Peyer's patch (tissue), 4 donors: ENCODE measurements at regions not wholly inside any gene's neighbourhood (a gene's known extent, or its start where the extent isn't known, plus 50 kb on each side); places are given as distances from the start of the nearest gene placed in this dataset.
"Not testable (repeated sequence)": the region's sequence is repeated elsewhere in the genome, so short reads cannot be mapped to it uniquely, and the experiment has no call there.

Experiments
- DNase-seq, 3 donors: peaks; one replicate each; pipeline ENCODE4 v3.0.0-alpha.2; 2017 to 2019
- H3K27ac ChIP-seq, 4 donors: fragments of 200-600 bp; sonication (generic); one replicate each; pipeline ENCODE4 v1.5.1; 2016 to 2019
- H3K27me3 ChIP-seq, 2 donors: fragments of 200-600 bp; sonication (generic); one replicate each; pipeline ENCODE4 v1.5.1; 2019
- H3K36me3 ChIP-seq, 3 donors: fragments of 200-600 bp; sonication (generic); one replicate each; pipeline ENCODE4 v1.5.1; 2016 to 2019
- H3K4me1 ChIP-seq, 4 donors: fragments of 200-600 bp; sonication (generic); one replicate each; pipeline ENCODE4 v1.5.1; 2016 to 2019
- H3K4me3 ChIP-seq, 4 donors: fragments of 200-600 bp; sonication (generic); 1 replicate in 3 of 4; 2 replicates in 1 of 4; pipeline ENCODE4 v1.5.1; 2016 to 2019; ENCODE audit warnings: mild to moderate bottlenecking in 1 of 4
- H3K9me3 ChIP-seq, 4 donors: fragments of 200-600 bp; sonication (generic); one replicate each; pipeline ENCODE4 v1.5.1; 2016 to 2019; ENCODE audit warnings: mild to moderate bottlenecking in 1 of 4
- POLR2A ChIP-seq, 2 donors: fragments of 450-650 bp; IDR thresholded peaks; one replicate each; pipeline ENCODE4 v1.5.1; 2017; ENCODE audit warnings: antibody characterized with exemption in 2 of 2, mild to moderate bottlenecking in 2 of 2, moderate library complexity in 2 of 2
- TF ChIP-seq, protein P1 (sequence below), 6 experiments: fragments of 450-650 bp in 4 of 6; fragments of 200-600 bp in 2 of 6; sonication (generic) in 1 of 6; IDR thresholded peaks; one replicate each; pipeline ENCODE4 v1.5.1; 2017 to 2019; ENCODE audit warnings: antibody characterized with exemption in 6 of 6, mild to moderate bottlenecking in 3 of 6, moderate library complexity in 1 of 6

DNA sequence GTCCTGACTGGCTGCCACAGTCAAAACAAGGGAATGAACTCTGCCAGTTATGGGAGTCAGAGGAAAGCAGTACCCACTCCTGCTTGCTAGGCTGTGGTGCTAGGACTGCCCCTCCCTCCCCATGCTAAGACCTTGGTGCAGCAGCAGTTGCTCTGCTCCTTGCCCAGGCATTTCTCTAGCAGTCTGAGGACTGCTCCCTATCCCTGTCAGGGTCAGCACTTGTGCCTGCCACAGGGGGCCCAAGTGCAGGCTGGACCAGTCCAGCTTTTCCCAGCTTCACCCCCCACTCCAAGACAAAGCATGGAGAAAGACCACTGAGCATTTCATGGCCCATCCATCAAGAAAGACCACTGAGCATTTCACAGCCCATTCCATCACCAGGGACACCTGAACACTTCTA is 305.8 kb upstream of the CLEC14A start:
- TF ChIP-seq, protein P1, sequence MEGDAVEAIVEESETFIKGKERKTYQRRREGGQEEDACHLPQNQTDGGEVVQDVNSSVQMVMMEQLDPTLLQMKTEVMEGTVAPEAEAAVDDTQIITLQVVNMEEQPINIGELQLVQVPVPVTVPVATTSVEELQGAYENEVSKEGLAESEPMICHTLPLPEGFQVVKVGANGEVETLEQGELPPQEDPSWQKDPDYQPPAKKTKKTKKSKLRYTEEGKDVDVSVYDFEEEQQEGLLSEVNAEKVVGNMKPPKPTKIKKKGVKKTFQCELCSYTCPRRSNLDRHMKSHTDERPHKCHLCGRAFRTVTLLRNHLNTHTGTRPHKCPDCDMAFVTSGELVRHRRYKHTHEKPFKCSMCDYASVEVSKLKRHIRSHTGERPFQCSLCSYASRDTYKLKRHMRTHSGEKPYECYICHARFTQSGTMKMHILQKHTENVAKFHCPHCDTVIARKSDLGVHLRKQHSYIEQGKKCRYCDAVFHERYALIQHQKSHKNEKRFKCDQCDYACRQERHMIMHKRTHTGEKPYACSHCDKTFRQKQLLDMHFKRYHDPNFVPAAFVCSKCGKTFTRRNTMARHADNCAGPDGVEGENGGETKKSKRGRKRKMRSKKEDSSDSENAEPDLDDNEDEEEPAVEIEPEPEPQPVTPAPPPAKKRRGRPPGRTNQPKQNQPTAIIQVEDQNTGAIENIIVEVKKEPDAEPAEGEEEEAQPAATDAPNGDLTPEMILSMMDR (IDR thresholded peaks at IDR 0.05), result no peak
- TF ChIP-seq POLR2A (IDR thresholded peaks at IDR 0.05), result no peak
- Histone ChIP-seq H3K4me3 (no peak overlapping the region), H3K4me1 (no peaks in the 10 kb centered on the region), H3K27ac (no peak overlapping the region), H3K27me3 (no peaks in the 10 kb centered on the region), H3K9me3 (no peaks in the 10 kb centered on the region), H3K36me3 (no peaks in the 10 kb centered on the region)
- no peak for DNase-seq

DNA sequence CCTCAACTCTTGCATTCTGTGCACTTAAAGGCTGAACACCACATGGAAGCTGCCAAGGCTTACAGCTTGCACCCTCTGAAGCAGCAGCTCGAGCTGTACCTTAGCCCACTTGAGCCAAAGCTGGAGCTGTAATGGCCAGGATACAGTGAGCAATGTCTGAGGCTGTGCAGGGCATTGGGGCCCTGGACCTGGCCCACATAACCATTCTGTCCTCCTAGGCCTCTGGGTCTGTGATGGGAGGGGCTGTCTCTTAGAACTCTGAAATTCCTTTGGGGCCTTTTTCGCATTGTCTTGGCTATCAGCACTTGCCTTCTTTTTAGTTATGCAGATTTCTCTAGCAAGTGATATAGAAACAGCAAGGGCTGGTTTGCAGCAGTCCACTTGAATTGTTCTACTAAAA is 303.8 kb upstream of the CLEC14A start:
- Histone ChIP-seq H3K27me3 (no peaks in the 10 kb centered on the region), H3K4me1 (no peaks in the 10 kb centered on the region), H3K27ac (no peak overlapping the region), H3K4me3 (no peak overlapping the region), H3K9me3 (no peaks in the 10 kb centered on the region), H3K36me3 (no peaks in the 10 kb centered on the region)
- no peak for DNase-seq
- TF ChIP-seq, protein P1 (IDR thresholded peaks at IDR 0.05), result no peak
- TF ChIP-seq POLR2A (IDR thresholded peaks at IDR 0.05), result no peak

DNA sequence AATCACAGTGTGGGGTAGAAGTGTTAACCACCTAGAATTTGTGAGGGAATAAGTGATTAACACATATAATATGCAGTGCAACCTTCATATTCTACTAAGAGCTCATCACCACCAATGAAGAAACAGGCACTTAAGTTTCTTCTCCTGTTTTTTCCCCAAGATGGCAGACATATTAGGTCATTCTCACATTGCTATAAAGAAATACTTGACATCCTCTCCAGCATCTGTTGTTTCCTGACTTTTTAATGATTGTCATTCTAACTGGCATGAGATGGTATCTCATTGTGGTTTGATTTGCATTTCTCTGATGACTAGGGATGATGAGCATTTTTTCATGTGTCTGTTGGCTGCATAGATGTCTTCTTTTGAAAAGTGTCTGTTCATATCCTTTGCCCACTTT is 301.5 kb upstream of the CLEC14A start:
- not testable (repeated sequence) for DNase-seq, H3K4me1 ChIP-seq, H3K9me3 ChIP-seq, H3K36me3 ChIP-seq, H3K4me3 ChIP-seq, H3K27ac ChIP-seq, H3K27me3 ChIP-seq

- no peak for DNase-seq
- Histone ChIP-seq H3K4me3 (no peak overlapping the region), H3K27ac (no peak overlapping the region), H3K4me1 (no peaks in the 10 kb centered on the region), H3K36me3 (no peaks in the 10 kb centered on the region), H3K9me3 (no peaks in the 10 kb centered on the region), H3K27me3 (no peaks in the 10 kb centered on the region)
- TF ChIP-seq, protein P1 (IDR thresholded peaks at IDR 0.05), result no peak
- no peak for TF ChIP-seq POLR2A (IDR thresholded peaks at IDR 0.05)
Observed at GRCh38 chr14:38556252-38556651, 300.4 kb upstream of the CLEC14A start.

DNA sequence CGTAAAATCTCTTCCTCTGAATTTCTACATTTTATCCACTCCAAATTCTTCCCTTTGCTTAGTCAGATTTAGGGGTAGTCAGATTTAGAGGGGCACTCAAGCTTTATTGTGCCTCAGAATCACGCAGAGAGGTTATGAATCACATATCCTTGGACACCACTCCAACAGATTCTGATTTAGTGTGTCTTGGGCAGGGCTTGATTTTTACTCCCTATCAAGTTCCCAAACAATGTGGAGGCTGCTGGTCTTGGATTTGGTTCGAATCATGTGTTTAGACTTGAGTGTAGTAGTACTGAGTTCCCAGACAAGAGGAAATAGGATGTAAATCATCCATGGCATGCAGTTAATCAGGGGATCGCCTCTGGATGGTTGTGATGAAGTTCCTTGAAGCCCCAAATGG is 298.1 kb upstream of the CLEC14A start:
- TF ChIP-seq, protein P1 (IDR thresholded peaks at IDR 0.05), result no peak
- no peak for TF ChIP-seq POLR2A (IDR thresholded peaks at IDR 0.05)
- Histone ChIP-seq H3K4me1 (no peaks in the 10 kb centered on the region), H3K9me3 (no peaks in the 10 kb centered on the region), H3K27ac (no peak overlapping the region), H3K4me3 (no peak overlapping the region), H3K27me3 (no peaks in the 10 kb centered on the region), H3K36me3 (no peaks in the 10 kb centered on the region)
- no peak for DNase-seq

DNA sequence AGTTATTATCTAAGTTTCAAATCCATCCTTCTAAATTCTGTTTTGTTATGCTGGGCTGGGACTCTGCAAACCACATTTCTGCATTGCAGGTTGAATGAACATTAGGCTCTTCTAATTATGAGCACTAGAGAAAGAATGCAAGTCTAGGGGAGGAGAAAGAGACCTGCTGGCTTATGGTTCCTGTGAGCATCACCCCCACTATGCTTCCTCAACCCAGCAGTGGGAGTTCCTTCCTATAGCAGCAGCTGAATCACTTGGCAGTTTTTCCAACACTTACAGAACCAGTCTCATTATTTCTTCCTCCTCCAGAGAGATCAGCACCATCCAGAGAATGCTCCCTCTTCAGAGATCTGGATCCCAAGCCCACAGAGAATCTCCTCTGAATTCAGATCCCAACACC is 297.7 kb upstream of the CLEC14A start:
- Histone ChIP-seq H3K27me3 (no peaks in the 10 kb centered on the region), H3K9me3 (no peaks in the 10 kb centered on the region), H3K4me1 (no peaks in the 10 kb centered on the region), H3K4me3 (no peak overlapping the region), H3K27ac (no peak overlapping the region), H3K36me3 (no peaks in the 10 kb centered on the region)
- TF ChIP-seq, protein P1 (IDR thresholded peaks at IDR 0.05), result no peak
- TF ChIP-seq POLR2A (IDR thresholded peaks at IDR 0.05), result no peak
- no peak for DNase-seq
